GM23338 (cell line): ENCODE measurements at regions not wholly inside any gene's neighbourhood (a gene's known extent, or its start where the extent isn't known, plus 50 kb on each side); places are given as distances from the start of the nearest gene placed in this dataset.

Source experiments
- ATAC-seq: fragments of 200-7000 bp; cut with Tn5 transposase; 3 replicates; pipeline ENCODE4 v1.9.1; 2020
- DNase-seq: peaks from one replicate; pipeline ENCODE4 v3.0.0-alpha.2; 2015; ENCODE audit warnings: low spot score
- H2AFZ ChIP-seq: fragments of 200-600 bp; sonication (generic); 2 replicates; pipeline ENCODE4 v1.8.0; 2016; ENCODE audit warnings: antibody characterized with exemption, mild to moderate bottlenecking, moderate library complexity
- H3F3A ChIP-seq: fragments of 200-600 bp; sonication (generic); replicated peaks from 2 replicates; pipeline ENCODE4 v1.8.0; 2017; ENCODE audit warnings: antibody characterized with exemption, mixed run types, low read depth
- H3K27ac ChIP-seq: fragments of 200-600 bp; sonication (generic); 2 replicates; pipeline ENCODE4 v1.6.1; 2016; ENCODE audit warnings: low read depth
- H3K27me3 ChIP-seq: fragments of 200-600 bp; sonication (generic); 2 replicates; pipeline ENCODE4 v1.8.0; 2016; ENCODE audit warnings: mild to moderate bottlenecking, mixed run types, moderate library complexity; ENCODE audit not compliant: insufficient read depth
- H3K36me3 ChIP-seq: fragments of 200-600 bp; sonication (generic); 2 replicates; pipeline ENCODE4 v1.8.0; 2016; ENCODE audit warnings: mild to moderate bottlenecking; ENCODE audit not compliant: insufficient read depth
- H3K4me1 ChIP-seq: fragments of 200-600 bp; sonication (generic); 2 replicates; pipeline ENCODE4 v1.8.0; 2016; ENCODE audit warnings: mild to moderate bottlenecking, moderate library complexity; ENCODE audit not compliant: insufficient read depth
- H3K4me2 ChIP-seq: fragments of 200-600 bp; sonication (generic); 2 replicates; pipeline ENCODE4 v1.7.1; 2017; ENCODE audit warnings: mixed run types
- H3K4me3 ChIP-seq: fragments of 200-600 bp; sonication (generic); 2 replicates; pipeline ENCODE4 v1.6.1; 2016; ENCODE audit warnings: mixed run types
- H3K79me2 ChIP-seq: fragments of 200-600 bp; sonication (generic); replicated peaks from 2 replicates; pipeline ENCODE4 v1.8.0; 2017; ENCODE audit warnings: mild to moderate bottlenecking; ENCODE audit not compliant: insufficient read depth
- H3K9me2 ChIP-seq: fragments of 200-600 bp; sonication (generic); 2 replicates; pipeline ENCODE4 v1.8.0; 2017; ENCODE audit not compliant: insufficient read depth
- H4K20me1 ChIP-seq: fragments of 200-600 bp; sonication (generic); replicated peaks from 2 replicates; pipeline ENCODE4 v1.8.0; 2017; ENCODE audit warnings: mild to moderate bottlenecking; ENCODE audit not compliant: insufficient read depth
- H3K27ac Mint-ChIP-seq: 2 replicates; pipeline ENCODE4 v1.8.0; 2020; ENCODE audit warnings: inconsistent platforms, mild to moderate bottlenecking, moderate library complexity, mixed read lengths
- H3K27me3 Mint-ChIP-seq: 3 replicates; pipeline ENCODE4 v1.8.0; 2022; ENCODE audit warnings: low read depth, mild to moderate bottlenecking, moderate library complexity, mixed read lengths, inconsistent platforms; ENCODE audit not compliant: insufficient read depth, poor library complexity
- H3K36me3 Mint-ChIP-seq: 3 replicates; pipeline ENCODE4 v1.8.0; 2021; ENCODE audit warnings: low read depth, mild to moderate bottlenecking, inconsistent platforms, moderate library complexity, mixed read lengths
- H3K4me1 Mint-ChIP-seq: 3 replicates; pipeline ENCODE4 v1.8.0; 2020; ENCODE audit warnings: mild to moderate bottlenecking, inconsistent platforms, mixed read lengths
- H3K4me3 Mint-ChIP-seq: 3 replicates; pipeline ENCODE4 v1.8.0; 2021; ENCODE audit warnings: moderate library complexity, mild to moderate bottlenecking, inconsistent platforms, mixed read lengths
- H3K9me3 Mint-ChIP-seq: 3 replicates; pipeline ENCODE4 v1.8.0; 2020; ENCODE audit warnings: moderate library complexity, mild to moderate bottlenecking, inconsistent platforms, mixed read lengths
- CREB1 ChIP-seq: fragments of 250-450 bp; sonication (Bioruptor Pico); IDR thresholded peaks from 2 replicates; pipeline ENCODE4 v1.5.0; 2020; ENCODE audit warnings: low read depth, mild to moderate bottlenecking, moderate library complexity
- JUNB ChIP-seq: IDR thresholded peaks from one replicate; pipeline ENCODE4 v1.6.1; 2016; ENCODE audit warnings: antibody characterized with exemption; ENCODE audit not compliant: unreplicated experiment
- NANOG ChIP-seq: IDR thresholded peaks from 2 replicates; pipeline ENCODE4 v1.6.1; 2016; ENCODE audit warnings: antibody characterized with exemption, borderline replicate concordance
- POLR2AphosphoS5 ChIP-seq: IDR thresholded peaks from 2 replicates; pipeline ENCODE4 v1.6.1; 2016; ENCODE audit warnings: antibody characterized with exemption, low read depth
- STAT1 ChIP-seq: IDR thresholded peaks from one replicate; pipeline ENCODE4 v1.6.1; 2016; ENCODE audit warnings: antibody characterized with exemption; ENCODE audit not compliant: unreplicated experiment
- ZNF114 ChIP-seq: fragments of 250-450 bp; sonication (Bioruptor Pico); IDR thresholded peaks from 2 replicates; pipeline ENCODE4 v1.5.0; 2020; ENCODE audit warnings: mild to moderate bottlenecking, moderate library complexity
- TF ChIP-seq, protein P1 (sequence below), 2 experiments: fragments of 200-600 bp in 1 of 2; sonication (generic) in 1 of 2; conservative IDR thresholded peaks; 2 replicates each; pipeline versions ENCODE4 v1.5.1 to v1.6.1; 2016 to 2017; ENCODE audit warnings: antibody characterized with exemption in 2 of 2, low read depth in 2 of 2, mild to moderate bottlenecking in 2 of 2, moderate library complexity in 1 of 2
- TF ChIP-seq, protein P2 (sequence below): IDR thresholded peaks from 2 replicates; pipeline ENCODE4 v1.6.1; 2016; ENCODE audit warnings: antibody characterized with exemption

DNA sequence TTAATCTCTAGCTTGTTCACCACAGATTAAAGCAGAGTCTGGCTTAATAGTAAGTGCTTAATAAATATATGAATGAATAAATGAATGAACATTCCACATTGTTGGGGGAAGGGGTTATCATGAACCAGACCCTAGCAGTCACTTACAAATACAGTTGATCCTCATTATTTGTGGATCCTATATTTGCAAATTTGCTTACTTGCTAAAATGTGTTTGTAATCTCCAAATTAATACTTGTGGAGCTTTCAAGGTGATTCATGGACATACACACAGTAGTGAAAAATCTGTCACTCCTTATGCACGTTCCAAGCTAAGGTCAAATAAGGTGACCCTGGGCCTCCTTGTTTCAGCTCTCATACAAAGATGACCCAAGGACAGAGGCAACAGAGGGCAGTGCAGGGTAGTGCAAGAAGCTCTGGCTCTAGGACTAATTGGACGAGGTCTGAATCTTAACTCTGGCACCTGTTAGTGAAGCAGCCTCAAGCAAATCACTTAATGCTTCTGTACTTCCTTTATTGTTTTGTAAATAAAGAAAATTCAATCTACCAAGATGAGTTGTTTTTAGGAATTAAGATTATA is 112.8 kb upstream of the C2CD4B start:
- H3K79me2 ChIP-seq: no peaks in the 10 kb centered on the region
- H3K36me3 ChIP-seq: no peaks in the 10 kb centered on the region
- H3K4me3 ChIP-seq: no peak overlapping the region
- no peak overlapping the region for H3K4me3 Mint-ChIP-seq
- H3K4me1 ChIP-seq: no peaks in the 10 kb centered on the region
- no peaks in the 10 kb centered on the region for H3K4me1 Mint-ChIP-seq
- no peaks in the 10 kb centered on the region for H3K27me3 ChIP-seq
- no peak overlapping the region for H3K27ac Mint-ChIP-seq
- 0 out of 2 replicates have a peak, but pooled peaks cover 3% of the 10 kb centered on the region for H3K9me2 ChIP-seq
- H3K4me2 ChIP-seq: no peak overlapping the region
- no peaks in the 10 kb centered on the region for H3F3A ChIP-seq
- H3K27ac ChIP-seq: no peak overlapping the region
- no peaks in the 10 kb centered on the region for H3K36me3 Mint-ChIP-seq
- no peak for TF ChIP-seq JUNB
- no peak for TF ChIP-seq STAT1
- TF ChIP-seq ZNF114 (CRISPR knock-in tag): no peak
- TF ChIP-seq, protein P1, sequence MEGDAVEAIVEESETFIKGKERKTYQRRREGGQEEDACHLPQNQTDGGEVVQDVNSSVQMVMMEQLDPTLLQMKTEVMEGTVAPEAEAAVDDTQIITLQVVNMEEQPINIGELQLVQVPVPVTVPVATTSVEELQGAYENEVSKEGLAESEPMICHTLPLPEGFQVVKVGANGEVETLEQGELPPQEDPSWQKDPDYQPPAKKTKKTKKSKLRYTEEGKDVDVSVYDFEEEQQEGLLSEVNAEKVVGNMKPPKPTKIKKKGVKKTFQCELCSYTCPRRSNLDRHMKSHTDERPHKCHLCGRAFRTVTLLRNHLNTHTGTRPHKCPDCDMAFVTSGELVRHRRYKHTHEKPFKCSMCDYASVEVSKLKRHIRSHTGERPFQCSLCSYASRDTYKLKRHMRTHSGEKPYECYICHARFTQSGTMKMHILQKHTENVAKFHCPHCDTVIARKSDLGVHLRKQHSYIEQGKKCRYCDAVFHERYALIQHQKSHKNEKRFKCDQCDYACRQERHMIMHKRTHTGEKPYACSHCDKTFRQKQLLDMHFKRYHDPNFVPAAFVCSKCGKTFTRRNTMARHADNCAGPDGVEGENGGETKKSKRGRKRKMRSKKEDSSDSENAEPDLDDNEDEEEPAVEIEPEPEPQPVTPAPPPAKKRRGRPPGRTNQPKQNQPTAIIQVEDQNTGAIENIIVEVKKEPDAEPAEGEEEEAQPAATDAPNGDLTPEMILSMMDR (conservative IDR thresholded peaks at IDR 0.05; ENCODE audit: low read depth in 2 of 2): peak; percentile 29 to 62; a peak in 3 of 4 replicates
- TF ChIP-seq NANOG: no peak
- DNase-seq (peak; percentile 28), ATAC-seq (peak; percentile 34; the same call in 1 of the 3 replicates)
- no peaks in the 10 kb centered on the region for H3K27me3 Mint-ChIP-seq
- H4K20me1 ChIP-seq: no peaks in the 10 kb centered on the region
- no peak overlapping the region for H2AFZ ChIP-seq
- H3K9me3 Mint-ChIP-seq: no peaks in the 10 kb centered on the region

DNA sequence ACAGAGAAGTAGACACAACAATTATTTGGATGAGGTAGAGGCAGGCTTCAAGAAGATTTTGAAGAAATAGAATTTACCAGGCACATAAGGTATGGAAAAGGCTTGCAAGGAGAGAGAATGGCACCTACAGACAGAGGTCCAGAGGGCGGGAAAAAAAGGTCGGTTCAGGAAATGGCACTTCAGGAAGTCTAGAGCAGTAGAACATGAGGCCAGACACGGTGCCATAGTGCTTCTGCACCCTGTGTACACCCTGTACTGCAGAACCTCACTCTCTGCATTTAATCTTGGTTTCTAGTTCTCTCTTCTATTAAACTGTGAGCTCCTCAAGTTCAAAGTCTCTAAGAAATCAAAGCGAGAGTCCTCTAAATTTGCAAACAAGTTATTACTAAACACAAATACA is 113.4 kb upstream of the C2CD4B start:
- Mint-ChIP-seq H3K36me3 (no peaks in the 10 kb centered on the region), H3K27me3 (no peaks in the 10 kb centered on the region), H3K27ac (no peak overlapping the region), H3K4me1 (no peaks in the 10 kb centered on the region), H3K4me3 (no peak overlapping the region), H3K9me3 (no peaks in the 10 kb centered on the region)
- no peaks in the 10 kb centered on the region for H3K27me3 ChIP-seq
- no peaks in the 10 kb centered on the region for H4K20me1 ChIP-seq
- no peaks in the 10 kb centered on the region for H3K4me1 ChIP-seq
- no peak for TF ChIP-seq ZNF114 (CRISPR knock-in tag)
- no peak for TF ChIP-seq POLR2AphosphoS5
- no peak for TF ChIP-seq CREB1 (CRISPR knock-in tag)
- no peak for TF ChIP-seq JUNB
- no peak for TF ChIP-seq NANOG
- TF ChIP-seq, protein P2, sequence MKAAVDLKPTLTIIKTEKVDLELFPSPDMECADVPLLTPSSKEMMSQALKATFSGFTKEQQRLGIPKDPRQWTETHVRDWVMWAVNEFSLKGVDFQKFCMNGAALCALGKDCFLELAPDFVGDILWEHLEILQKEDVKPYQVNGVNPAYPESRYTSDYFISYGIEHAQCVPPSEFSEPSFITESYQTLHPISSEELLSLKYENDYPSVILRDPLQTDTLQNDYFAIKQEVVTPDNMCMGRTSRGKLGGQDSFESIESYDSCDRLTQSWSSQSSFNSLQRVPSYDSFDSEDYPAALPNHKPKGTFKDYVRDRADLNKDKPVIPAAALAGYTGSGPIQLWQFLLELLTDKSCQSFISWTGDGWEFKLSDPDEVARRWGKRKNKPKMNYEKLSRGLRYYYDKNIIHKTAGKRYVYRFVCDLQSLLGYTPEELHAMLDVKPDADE: no peak
- no peaks in the 10 kb centered on the region for H3K36me3 ChIP-seq
- no peak overlapping the region for H2AFZ ChIP-seq
- 0 out of 2 replicates have a peak, but pooled peaks cover 3% of the 10 kb centered on the region for H3K9me2 ChIP-seq
- no peak for ATAC-seq
- no peak overlapping the region for H3K27ac ChIP-seq
- no peaks in the 10 kb centered on the region for H3F3A ChIP-seq
- H3K4me2 ChIP-seq: no peak overlapping the region
- DNase-seq: no peak
- H3K4me3 ChIP-seq: no peak overlapping the region
- no peaks in the 10 kb centered on the region for H3K79me2 ChIP-seq
